ENCODE measurements at regions not wholly inside any gene's neighbourhood (a gene's known extent, or its start where the extent isn't known, plus 50 kb on each side); places are given as distances from the start of the nearest gene placed in this dataset.

DNA sequence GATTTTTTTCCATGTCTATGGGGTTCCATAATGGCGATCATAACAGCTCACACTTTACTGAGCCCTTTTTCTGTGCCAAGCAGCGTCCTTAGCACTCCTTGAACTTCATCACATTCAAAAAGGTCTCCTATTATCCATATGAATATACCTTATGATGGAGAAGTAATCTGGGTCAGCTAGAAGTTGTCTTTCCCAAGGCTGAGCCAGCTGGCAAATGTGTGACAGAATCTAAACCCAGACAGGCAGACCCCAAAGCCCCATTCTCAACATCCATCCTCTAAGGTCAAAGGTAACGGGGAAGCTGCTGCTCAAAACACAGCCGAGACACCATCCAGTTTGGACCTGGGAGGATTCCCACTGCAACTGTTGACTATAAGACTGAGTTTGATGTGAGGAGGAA, 249.6 kb downstream of the PRDM2 start:
- TF ChIP-seq MYC (IDR thresholded peaks at IDR 0.05; ENCODE audit: low read depth, low read length) (no peak), POLR2A (IDR thresholded peaks at IDR 0.05; ENCODE audit: low read depth, low read length) (no peak), EZH2 (IDR thresholded peaks at IDR 0.05; ENCODE audit: borderline replicate concordance, low read depth, low read length, severe bottlenecking) (no peak), POLR2AphosphoS5 (IDR thresholded peaks at IDR 0.05; ENCODE audit: insufficient read depth, low read depth, low read length) (no peak), JUN (IDR thresholded peaks at IDR 0.05; ENCODE audit: borderline replicate concordance, insufficient read depth, insufficient read length, low read depth) (no peak), MAX (IDR thresholded peaks at IDR 0.05; ENCODE audit: insufficient read depth, insufficient read length) (no peak)
- TF ChIP-seq, protein P1, sequence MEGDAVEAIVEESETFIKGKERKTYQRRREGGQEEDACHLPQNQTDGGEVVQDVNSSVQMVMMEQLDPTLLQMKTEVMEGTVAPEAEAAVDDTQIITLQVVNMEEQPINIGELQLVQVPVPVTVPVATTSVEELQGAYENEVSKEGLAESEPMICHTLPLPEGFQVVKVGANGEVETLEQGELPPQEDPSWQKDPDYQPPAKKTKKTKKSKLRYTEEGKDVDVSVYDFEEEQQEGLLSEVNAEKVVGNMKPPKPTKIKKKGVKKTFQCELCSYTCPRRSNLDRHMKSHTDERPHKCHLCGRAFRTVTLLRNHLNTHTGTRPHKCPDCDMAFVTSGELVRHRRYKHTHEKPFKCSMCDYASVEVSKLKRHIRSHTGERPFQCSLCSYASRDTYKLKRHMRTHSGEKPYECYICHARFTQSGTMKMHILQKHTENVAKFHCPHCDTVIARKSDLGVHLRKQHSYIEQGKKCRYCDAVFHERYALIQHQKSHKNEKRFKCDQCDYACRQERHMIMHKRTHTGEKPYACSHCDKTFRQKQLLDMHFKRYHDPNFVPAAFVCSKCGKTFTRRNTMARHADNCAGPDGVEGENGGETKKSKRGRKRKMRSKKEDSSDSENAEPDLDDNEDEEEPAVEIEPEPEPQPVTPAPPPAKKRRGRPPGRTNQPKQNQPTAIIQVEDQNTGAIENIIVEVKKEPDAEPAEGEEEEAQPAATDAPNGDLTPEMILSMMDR (IDR thresholded peaks at IDR 0.05; ENCODE audit: extremely low read depth in 1 of 2, insufficient read depth in 1 of 2, low read depth in 1 of 2, low read length in 2 of 2): no peak
